ENCODE measurements at regions not wholly inside any gene's neighbourhood (a gene's known extent, or its start where the extent isn't known, plus 50 kb on each side); places are given as distances from the start of the nearest gene placed in this dataset.

DNA sequence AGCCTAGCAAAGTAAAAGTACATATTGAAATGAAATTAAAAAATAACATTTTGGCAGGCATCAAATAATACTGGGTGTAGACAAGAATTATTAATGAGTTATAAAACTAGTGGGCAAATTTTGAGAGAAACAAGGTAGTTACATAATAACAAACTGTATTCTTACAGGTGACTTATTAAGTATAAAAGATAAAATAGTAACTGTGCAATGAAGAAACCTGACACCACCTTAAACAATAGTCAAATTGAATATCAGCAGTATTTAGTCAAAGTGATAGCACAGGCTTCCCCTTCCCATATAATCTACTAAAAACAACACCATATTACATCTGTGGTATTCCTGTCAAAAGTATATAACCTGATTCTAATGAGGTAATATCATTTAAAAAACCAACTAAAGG, 1099.8 kb upstream of the CRIM1 start (continued):
- TF ChIP-seq, protein P1, sequence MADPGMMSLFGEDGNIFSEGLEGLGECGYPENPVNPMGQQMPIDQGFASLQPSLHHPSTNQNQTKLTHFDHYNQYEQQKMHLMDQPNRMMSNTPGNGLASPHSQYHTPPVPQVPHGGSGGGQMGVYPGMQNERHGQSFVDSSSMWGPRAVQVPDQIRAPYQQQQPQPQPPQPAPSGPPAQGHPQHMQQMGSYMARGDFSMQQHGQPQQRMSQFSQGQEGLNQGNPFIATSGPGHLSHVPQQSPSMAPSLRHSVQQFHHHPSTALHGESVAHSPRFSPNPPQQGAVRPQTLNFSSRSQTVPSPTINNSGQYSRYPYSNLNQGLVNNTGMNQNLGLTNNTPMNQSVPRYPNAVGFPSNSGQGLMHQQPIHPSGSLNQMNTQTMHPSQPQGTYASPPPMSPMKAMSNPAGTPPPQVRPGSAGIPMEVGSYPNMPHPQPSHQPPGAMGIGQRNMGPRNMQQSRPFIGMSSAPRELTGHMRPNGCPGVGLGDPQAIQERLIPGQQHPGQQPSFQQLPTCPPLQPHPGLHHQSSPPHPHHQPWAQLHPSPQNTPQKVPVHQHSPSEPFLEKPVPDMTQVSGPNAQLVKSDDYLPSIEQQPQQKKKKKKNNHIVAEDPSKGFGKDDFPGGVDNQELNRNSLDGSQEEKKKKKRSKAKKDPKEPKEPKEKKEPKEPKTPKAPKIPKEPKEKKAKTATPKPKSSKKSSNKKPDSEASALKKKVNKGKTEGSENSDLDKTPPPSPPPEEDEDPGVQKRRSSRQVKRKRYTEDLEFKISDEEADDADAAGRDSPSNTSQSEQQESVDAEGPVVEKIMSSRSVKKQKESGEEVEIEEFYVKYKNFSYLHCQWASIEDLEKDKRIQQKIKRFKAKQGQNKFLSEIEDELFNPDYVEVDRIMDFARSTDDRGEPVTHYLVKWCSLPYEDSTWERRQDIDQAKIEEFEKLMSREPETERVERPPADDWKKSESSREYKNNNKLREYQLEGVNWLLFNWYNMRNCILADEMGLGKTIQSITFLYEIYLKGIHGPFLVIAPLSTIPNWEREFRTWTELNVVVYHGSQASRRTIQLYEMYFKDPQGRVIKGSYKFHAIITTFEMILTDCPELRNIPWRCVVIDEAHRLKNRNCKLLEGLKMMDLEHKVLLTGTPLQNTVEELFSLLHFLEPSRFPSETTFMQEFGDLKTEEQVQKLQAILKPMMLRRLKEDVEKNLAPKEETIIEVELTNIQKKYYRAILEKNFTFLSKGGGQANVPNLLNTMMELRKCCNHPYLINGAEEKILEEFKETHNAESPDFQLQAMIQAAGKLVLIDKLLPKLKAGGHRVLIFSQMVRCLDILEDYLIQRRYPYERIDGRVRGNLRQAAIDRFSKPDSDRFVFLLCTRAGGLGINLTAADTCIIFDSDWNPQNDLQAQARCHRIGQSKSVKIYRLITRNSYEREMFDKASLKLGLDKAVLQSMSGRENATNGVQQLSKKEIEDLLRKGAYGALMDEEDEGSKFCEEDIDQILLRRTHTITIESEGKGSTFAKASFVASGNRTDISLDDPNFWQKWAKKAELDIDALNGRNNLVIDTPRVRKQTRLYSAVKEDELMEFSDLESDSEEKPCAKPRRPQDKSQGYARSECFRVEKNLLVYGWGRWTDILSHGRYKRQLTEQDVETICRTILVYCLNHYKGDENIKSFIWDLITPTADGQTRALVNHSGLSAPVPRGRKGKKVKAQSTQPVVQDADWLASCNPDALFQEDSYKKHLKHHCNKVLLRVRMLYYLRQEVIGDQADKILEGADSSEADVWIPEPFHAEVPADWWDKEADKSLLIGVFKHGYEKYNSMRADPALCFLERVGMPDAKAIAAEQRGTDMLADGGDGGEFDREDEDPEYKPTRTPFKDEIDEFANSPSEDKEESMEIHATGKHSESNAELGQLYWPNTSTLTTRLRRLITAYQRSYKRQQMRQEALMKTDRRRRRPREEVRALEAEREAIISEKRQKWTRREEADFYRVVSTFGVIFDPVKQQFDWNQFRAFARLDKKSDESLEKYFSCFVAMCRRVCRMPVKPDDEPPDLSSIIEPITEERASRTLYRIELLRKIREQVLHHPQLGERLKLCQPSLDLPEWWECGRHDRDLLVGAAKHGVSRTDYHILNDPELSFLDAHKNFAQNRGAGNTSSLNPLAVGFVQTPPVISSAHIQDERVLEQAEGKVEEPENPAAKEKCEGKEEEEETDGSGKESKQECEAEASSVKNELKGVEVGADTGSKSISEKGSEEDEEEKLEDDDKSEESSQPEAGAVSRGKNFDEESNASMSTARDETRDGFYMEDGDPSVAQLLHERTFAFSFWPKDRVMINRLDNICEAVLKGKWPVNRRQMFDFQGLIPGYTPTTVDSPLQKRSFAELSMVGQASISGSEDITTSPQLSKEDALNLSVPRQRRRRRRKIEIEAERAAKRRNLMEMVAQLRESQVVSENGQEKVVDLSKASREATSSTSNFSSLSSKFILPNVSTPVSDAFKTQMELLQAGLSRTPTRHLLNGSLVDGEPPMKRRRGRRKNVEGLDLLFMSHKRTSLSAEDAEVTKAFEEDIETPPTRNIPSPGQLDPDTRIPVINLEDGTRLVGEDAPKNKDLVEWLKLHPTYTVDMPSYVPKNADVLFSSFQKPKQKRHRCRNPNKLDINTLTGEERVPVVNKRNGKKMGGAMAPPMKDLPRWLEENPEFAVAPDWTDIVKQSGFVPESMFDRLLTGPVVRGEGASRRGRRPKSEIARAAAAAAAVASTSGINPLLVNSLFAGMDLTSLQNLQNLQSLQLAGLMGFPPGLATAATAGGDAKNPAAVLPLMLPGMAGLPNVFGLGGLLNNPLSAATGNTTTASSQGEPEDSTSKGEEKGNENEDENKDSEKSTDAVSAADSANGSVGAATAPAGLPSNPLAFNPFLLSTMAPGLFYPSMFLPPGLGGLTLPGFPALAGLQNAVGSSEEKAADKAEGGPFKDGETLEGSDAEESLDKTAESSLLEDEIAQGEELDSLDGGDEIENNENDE (IDR thresholded peaks at IDR 0.05; ENCODE audit: insufficient replicate concordance, low read length): no peak
- TF ChIP-seq CEBPB (IDR thresholded peaks at IDR 0.05; ENCODE audit: low read depth, low read length) (no peak), BACH1 (IDR thresholded peaks at IDR 0.05; ENCODE audit: low read length) (no peak), KDM5A (IDR thresholded peaks at IDR 0.05; ENCODE audit: low read length) (no peak), TBP (IDR thresholded peaks at IDR 0.05; ENCODE audit: low read depth, low read length) (no peak), CBX5 (IDR thresholded peaks at IDR 0.05; ENCODE audit: low read depth, low read length) (no peak)
- TF ChIP-seq, protein P2, sequence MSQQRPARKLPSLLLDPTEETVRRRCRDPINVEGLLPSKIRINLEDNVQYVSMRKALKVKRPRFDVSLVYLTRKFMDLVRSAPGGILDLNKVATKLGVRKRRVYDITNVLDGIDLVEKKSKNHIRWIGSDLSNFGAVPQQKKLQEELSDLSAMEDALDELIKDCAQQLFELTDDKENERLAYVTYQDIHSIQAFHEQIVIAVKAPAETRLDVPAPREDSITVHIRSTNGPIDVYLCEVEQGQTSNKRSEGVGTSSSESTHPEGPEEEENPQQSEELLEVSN (IDR thresholded peaks at IDR 0.05): no peak

Data from H1 (cell line).